HepG2 (cell line): ENCODE measurements at regions not wholly inside any gene's neighbourhood (a gene's known extent, or its start where the extent isn't known, plus 50 kb on each side); places are given as distances from the start of the nearest gene placed in this dataset.

ENCODE experiments used
- ATAC-seq: fragments of 200-7000 bp; cut with Tn5 transposase; 3 replicates; pipeline ENCODE4 v1.9.1; 2020; ENCODE audit warnings: mild to moderate bottlenecking, moderate library complexity
- BruUV-seq: library from RNA; stranded (reverse); fragments of 400-500 nt; replicated peaks from 2 replicates; lab custom pipeline; 2021; lab: Mats Ljungman, UMichigan
- CTCF ChIA-PET: fragments of 300-600 bp; formaldehyde crosslinking; extraction: SDS; loops from one replicate; lab custom pipeline; 2021; ENCODE audit warnings: low total read pairs, inconsistent platforms, low intra/inter-chr PET ratio; lab: Yijun Ruan, JAX
- POLR2A ChIA-PET: fragments of 350-600 bp; sonication (Branson Sonifier 250); formaldehyde crosslinking; loops from one replicate; lab custom pipeline; 2020; ENCODE audit warnings: antibody characterized with exemption, inconsistent platforms; lab: Yijun Ruan, JAX
- DNase-seq: peaks from one replicate; pipeline ENCODE4 v3.0.0-alpha.2; 2015; ENCODE audit warnings: low spot score
- FAIRE-seq: peaks from 3 replicates; lab custom pipeline; 2011; peaks lifted over from hg19 to GRCh38; lab: Jason Lieb, UNC
- H2AFZ ChIP-seq: one replicate; pipeline ENCODE4 v1.6.1; 2011; ENCODE audit warnings: low read length, inconsistent platforms
- H3K27ac ChIP-seq: fragments of 300-600 bp; 3 replicates; pipeline ENCODE4 v1.8.0; 2011; ENCODE audit warnings: mixed run types, mild to moderate bottlenecking, mixed read lengths, low read length, inconsistent platforms; ENCODE audit not compliant: insufficient read depth; ENCODE audit errors: extremely low read length
- H3K27me3 ChIP-seq, 2 experiments: fragments of 200-600 bp in 1 of 2; 2 replicates in 1 of 2; 3 replicates in 1 of 2; pipeline versions ENCODE4 v1.6.0 to v1.8.0; 2011; ENCODE audit warnings: low read length in 2 of 2, mild to moderate bottlenecking in 2 of 2, moderate library complexity in 2 of 2, inconsistent platforms in 1 of 2; ENCODE audit not compliant: insufficient read depth in 2 of 2, control insufficient read depth in 1 of 2
- H3K36me3 ChIP-seq, 2 experiments: fragments of 200-600 bp in 1 of 2; replicated peaks in 1 of 2; 2 replicates in 1 of 2; 3 replicates in 1 of 2; pipeline versions ENCODE4 v1.5.1 to v1.8.0; 2011; ENCODE audit warnings: low read length in 2 of 2, inconsistent platforms in 1 of 2; ENCODE audit not compliant: insufficient read depth in 2 of 2, control insufficient read depth in 1 of 2
- H3K4me1 ChIP-seq: 2 replicates; pipeline ENCODE4 v1.5.1; 2012; ENCODE audit warnings: low read length, inconsistent platforms; ENCODE audit not compliant: insufficient read depth
- H3K4me2 ChIP-seq: 2 replicates; pipeline ENCODE4 v1.6.0; 2011; ENCODE audit warnings: low read depth, low read length, inconsistent platforms
- H3K4me3 ChIP-seq, 3 experiments: fragments of 200-600 bp in 1 of 3; sonication (generic), shearing (Covaris generic) in 1 of 3; replicated peaks in 1 of 3; 2 replicates each; pipeline ENCODE4 v1.5.1; 2011 to 2016; ENCODE audit warnings: low read length in 3 of 3, inconsistent platforms in 2 of 3, low read depth in 2 of 3, mild to moderate bottlenecking in 2 of 3, control low read depth in 1 of 3, mixed read lengths in 1 of 3; ENCODE audit not compliant: insufficient read depth in 1 of 3
- H3K79me2 ChIP-seq: one replicate; pipeline ENCODE4 v1.6.1; 2011; ENCODE audit warnings: low read length, inconsistent platforms; ENCODE audit not compliant: insufficient read depth
- H3K9ac ChIP-seq: 2 replicates; pipeline ENCODE4 v1.6.0; 2011; ENCODE audit warnings: mild to moderate bottlenecking, low read depth, low read length, inconsistent platforms; ENCODE audit not compliant: insufficient read depth
- H3K9me3 ChIP-seq: 2 replicates; pipeline ENCODE4 v1.5.1; 2012; ENCODE audit warnings: mild to moderate bottlenecking, low read length
- H4K20me1 ChIP-seq: 2 replicates; pipeline ENCODE4 v1.6.0; 2011; ENCODE audit warnings: inconsistent platforms, mild to moderate bottlenecking, low read length, moderate library complexity; ENCODE audit not compliant: insufficient read depth
- HOXD1 ChIP-seq: sonication (generic); formaldehyde crosslinking; IDR thresholded peaks from 2 replicates; pipeline ENCODE4 v1.5.0; 2020; ENCODE audit warnings: missing genetic modification reagents
- POLR2G ChIP-seq: fragments of 200-400 bp; formaldehyde crosslinking; IDR thresholded peaks from 2 replicates; pipeline ENCODE4 v1.6.1; 2018; ENCODE audit warnings: mild to moderate bottlenecking, low read depth, low read length, moderate library complexity
- RNF2 ChIP-seq: fragments of 450-650 bp; conservative IDR thresholded peaks from 2 replicates; pipeline ENCODE4 v1.6.1; 2016; ENCODE audit warnings: low read depth
- SCMH1 ChIP-seq: sonication (generic); formaldehyde crosslinking; IDR thresholded peaks from 2 replicates; pipeline ENCODE4 v1.9.0; 2021; ENCODE audit warnings: missing genetic modification reagents, mild to moderate bottlenecking, borderline replicate concordance
- SNRNP70 ChIP-seq: fragments of 200-400 bp; formaldehyde crosslinking; IDR thresholded peaks from 2 replicates; pipeline ENCODE4 v1.6.1; 2017; ENCODE audit warnings: mild to moderate bottlenecking, low read depth, low read length, moderate library complexity
- ZNF317 ChIP-seq: sonication (generic); formaldehyde crosslinking; IDR thresholded peaks from 2 replicates; pipeline ENCODE4 v1.5.0; 2020; ENCODE audit warnings: mild to moderate bottlenecking, missing genetic modification reagents
- ZNF850 ChIP-seq: sonication (generic); formaldehyde crosslinking; conservative IDR thresholded peaks from 2 replicates; pipeline ENCODE4 v1.9.0; 2021; ENCODE audit warnings: mild to moderate bottlenecking, missing genetic modification reagents
- ZZZ3 ChIP-seq: sonication (generic); formaldehyde crosslinking; IDR thresholded peaks from 2 replicates; pipeline ENCODE4 v1.4.0; 2020; ENCODE audit warnings: missing genetic modification reagents, mild to moderate bottlenecking, borderline replicate concordance
- WGBS: methylation state at CpG from one replicate; pipeline ENCODE4 v1.1.6; 2017; ENCODE audit warnings: low lambda C conversion rate; 5-methylcytosine and 5-hydroxymethylcytosine counted together
- in situ Hi-C: cut with HindIII; loops from 2 replicates; pipeline ENCODE4 v1.10.0; 2017; ENCODE audit warnings: low pct_unique_long_range_greater_than_20kb; ENCODE audit not compliant: extremely low pct_ligation_motif_present
- intact Hi-C: fragments of 100-400 bp; cut with micrococcal nuclease; formaldehyde crosslinking; loops from one replicate; pipeline ENCODE4 v1.10.0; 2022; ENCODE audit not compliant: unreplicated experiment
- TF ChIP-seq, protein P1 (sequence below): sonication (generic); formaldehyde crosslinking; IDR thresholded peaks from 2 replicates; pipeline ENCODE4 v1.8.0; 2022; ENCODE audit warnings: mild to moderate bottlenecking, missing genetic modification reagents; ENCODE audit not compliant: insufficient replicate concordance

DNA sequence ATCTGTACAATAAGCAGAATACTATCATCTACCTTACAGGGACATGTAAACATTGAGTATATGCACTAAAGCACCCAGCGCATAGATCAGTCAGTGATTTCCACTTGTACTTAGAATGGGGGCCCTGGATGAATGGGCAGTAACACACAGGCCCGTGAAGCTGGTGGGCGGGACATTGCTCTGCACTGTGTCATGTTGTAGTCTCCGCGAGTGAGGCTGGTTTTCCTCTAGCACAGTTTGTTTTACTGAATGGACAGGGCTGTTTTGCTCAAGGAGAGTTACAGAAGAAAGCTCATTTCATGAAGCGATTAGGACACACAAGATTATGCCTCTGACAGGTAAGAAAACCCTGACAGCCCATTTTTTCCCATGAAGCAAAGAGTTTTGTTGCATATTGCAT, 86.4 kb upstream of the SOX21 start:
- ATAC-seq = no peak
- DNase-seq = no peak
- no peak overlapping the region for H2AFZ ChIP-seq
- H3K4me3 ChIP-seq = no peak overlapping the region
- ChIA-PET CTCF (no interaction called here), POLR2A (no interaction called here)
- intact Hi-C loops (no loop called here), in situ Hi-C loops (no loop called here)
- WGBS = 0% methylated on average over 1 of the region's 6 CpGs
- H3K9ac ChIP-seq = no peak overlapping the region
- no peak for FAIRE-seq
- no peaks in the 10 kb centered on the region for H3K79me2 ChIP-seq
- H3K27ac ChIP-seq = no peak overlapping the region
- H3K4me1 ChIP-seq = no peaks in the 10 kb centered on the region
- no peaks in the 10 kb centered on the region for H3K9me3 ChIP-seq
- TF ChIP-seq SNRNP70 (no peak), ZZZ3 (no peak), SCMH1 (CRISPR knock-in tag) (no peak), POLR2G (no peak), ZNF317 (CRISPR knock-in tag) (no peak), HOXD1 (CRISPR knock-in tag) (no peak), RNF2 (no peak), ZNF850 (CRISPR knock-in tag) (no peak)
- TF ChIP-seq, protein P1, sequence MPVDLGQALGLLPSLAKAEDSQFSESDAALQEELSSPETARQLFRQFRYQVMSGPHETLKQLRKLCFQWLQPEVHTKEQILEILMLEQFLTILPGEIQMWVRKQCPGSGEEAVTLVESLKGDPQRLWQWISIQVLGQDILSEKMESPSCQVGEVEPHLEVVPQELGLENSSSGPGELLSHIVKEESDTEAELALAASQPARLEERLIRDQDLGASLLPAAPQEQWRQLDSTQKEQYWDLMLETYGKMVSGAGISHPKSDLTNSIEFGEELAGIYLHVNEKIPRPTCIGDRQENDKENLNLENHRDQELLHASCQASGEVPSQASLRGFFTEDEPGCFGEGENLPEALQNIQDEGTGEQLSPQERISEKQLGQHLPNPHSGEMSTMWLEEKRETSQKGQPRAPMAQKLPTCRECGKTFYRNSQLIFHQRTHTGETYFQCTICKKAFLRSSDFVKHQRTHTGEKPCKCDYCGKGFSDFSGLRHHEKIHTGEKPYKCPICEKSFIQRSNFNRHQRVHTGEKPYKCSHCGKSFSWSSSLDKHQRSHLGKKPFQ (CRISPR knock-in tag) = no peak
- H3K36me3 ChIP-seq = no peaks in the 10 kb centered on the region
- H4K20me1 ChIP-seq = no peaks in the 10 kb centered on the region
- peaks cover 2 to 21% of the 10 kb centered on the region in 2 experiments; a peak in 3 of 5 replicates for H3K27me3 ChIP-seq
- BruUV-seq = no TSS peak
- H3K4me2 ChIP-seq = no peak overlapping the region
